HG03521 (cell line): ENCODE measurements at regions not wholly inside any gene's neighbourhood (a gene's known extent, or its start where the extent isn't known, plus 50 kb on each side); places are given as distances from the start of the nearest gene placed in this dataset.
A peak's percentile ranks its signal among the peaks of the same experiment; 100 is the strongest.
"Not testable (repeated sequence)": the region's sequence is repeated elsewhere in the genome, so short reads cannot be mapped to it uniquely, and the experiment has no call there.

Experiments
- ATAC-seq: cut with Tn5 transposase; IDR thresholded peaks from one replicate; pipeline ENCODE4 v1.9.1; 2021; ENCODE audit warnings: mild to moderate bottlenecking, moderate library complexity; ENCODE audit not compliant: unreplicated experiment

GRCh38 chr9:22170556-22170955 lies 161.5 kb upstream of the CDKN2B start:
- ATAC-seq = peak; percentile 15

GRCh38 chr9:22170990-22171670 lies 162.0 kb upstream of the CDKN2B start:
- ATAC-seq = peak; percentile 67

- ATAC-seq = no peak
Observed at GRCh38 chr9:22171691-22172090, 162.6 kb upstream of the CDKN2B start.

DNA sequence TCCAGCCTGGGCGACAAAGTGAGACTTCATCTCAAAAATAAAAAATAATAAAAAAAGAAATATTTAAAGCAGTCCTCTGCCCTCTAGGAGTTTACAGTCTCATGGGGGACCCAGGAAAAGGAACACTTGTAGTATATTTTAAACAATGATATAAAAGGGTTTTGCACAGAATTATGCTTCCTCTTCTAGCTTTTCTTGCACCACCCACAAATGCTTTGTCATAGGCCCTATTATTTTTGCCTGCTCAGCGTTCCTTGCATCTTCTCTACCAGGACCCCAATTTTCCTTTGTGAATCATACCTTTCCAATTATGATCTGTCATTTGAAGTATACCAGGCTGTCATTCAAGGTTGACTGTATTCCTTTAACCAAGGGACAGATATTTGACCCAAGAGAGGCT lies 164.8 kb upstream of the CDKN2B start:
- ATAC-seq = no peak

DNA sequence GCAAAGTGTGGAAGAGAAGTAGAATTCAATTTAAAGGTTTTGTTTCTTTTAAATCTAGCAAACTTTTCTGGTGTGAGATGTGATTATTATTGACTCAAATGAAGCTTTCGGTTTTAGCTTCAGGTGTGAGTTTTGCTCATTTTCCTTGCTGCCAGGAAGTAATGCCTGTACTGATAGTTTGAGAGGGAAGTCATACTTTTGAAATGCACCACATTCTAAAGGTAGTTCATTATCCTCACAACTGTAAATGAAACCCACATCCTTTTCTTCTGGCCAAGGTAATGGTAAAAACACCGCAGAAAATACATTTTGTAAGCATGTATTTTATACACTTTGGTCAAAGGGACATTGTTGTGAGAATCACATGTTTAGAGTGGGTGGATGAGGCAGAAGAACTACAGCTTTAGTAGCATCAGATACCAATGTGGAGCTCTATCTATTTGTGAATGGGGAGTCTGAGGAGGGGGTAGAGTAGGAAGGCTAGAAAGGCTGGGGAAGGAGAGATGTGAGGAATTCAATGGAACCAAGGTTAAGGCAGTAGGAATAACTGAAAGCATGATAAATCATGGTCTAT lies 167.0 kb upstream of the CDKN2B start:
- no peak for ATAC-seq

DNA sequence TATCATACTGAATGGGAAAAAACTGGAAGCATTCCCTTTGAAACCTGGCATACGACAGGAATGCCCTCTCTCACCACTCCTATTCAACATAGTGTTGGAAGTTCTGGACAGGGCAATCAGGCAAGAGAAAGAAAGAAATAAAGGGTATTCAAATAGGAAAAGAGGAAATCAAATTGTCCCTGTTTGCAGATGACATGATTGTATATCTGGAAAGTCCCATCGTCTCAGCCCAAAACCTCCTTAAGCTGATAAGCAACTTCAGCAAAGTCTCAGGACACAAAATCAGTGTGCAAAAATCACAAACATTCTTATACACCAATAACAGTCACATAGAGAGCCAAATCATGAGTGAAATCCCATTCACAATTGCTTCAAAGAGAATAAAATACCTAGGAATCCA lies 171.9 kb upstream of the CDKN2B start:
- not testable (repeated sequence) for ATAC-seq

- no peak for ATAC-seq
Observed at GRCh38 chr9:22189471-22189870, 180.4 kb upstream of the CDKN2B start.

GRCh38 chr9:22197000-22197399 lies 187.9 kb upstream of the CDKN2B start:
- ATAC-seq = peak; percentile 59

DNA sequence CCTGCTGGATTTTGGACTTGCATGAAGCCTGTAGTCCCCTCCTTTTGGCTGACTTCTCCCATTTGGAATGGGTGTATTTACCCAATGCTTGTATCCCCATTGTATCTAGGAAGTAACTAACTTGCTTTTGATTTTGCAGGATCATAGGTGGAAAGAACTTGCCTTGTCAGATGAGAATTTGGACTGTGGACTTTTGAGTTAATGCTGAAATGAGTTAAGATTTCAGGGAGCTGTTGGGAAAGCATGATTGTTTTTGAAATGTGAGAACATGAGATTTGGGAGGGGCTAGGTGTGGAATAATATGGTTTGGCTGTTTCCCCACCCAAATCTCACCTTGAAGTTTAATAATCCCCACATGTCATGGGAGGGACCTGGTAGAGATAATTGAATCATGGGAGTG lies 189.6 kb upstream of the CDKN2B start:
- ATAC-seq = no peak

DNA sequence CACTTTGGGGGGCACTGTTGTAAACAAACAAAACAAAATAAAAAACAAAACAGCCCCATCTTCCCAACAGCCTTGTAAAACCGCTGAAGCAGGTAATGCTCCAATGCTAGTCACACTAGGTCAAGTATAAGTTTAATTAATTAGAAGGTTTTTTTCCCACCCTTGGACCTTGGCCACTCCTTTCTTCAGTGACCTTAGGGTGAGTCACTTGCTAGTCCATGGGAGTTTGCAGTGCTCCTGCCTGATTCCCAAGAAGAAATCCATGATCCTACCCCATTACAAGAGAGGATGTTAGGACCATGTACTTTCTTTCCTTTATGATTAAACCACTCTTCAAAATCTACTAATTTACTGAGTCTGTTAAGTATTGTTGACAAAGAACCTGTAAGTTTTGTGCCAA lies 192.2 kb upstream of the CDKN2B start:
- ATAC-seq = no peak

DNA sequence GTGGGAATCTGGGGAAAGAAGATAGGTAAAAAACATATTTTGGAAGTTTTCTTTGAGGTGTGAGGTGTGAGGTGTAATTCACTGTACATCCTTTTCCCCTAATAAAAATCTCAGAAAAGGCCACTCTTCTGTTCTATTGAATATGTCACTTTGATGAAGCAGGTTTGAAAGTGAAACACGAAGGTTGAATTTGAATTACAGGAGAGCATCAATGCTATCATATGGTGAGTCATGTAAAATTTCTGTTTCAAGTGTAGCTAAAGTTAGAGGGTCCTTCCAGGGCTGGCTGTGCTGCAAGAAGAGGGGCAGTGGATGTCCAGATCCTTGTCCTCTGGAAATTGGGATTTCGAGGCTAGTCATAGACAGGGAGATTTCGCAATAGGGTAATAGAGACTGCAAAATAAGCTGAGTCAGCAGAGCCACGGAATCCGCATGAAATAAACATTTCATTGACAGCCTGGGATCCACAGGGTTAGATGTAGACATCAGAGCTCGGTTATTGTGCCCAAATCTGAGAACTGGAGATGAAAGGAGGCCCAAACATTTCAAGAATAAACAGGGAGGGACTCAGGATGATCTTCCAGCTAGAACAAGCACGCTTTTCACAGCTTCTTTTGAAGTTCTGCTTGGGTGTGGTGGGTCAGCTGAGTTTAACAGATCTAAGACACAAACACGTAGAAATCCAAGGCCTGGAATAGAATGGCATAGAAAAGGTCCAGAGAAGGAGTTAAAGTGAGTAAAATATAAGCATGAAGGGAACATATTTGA lies 194.4 kb upstream of the CDKN2B start:
- ATAC-seq = no peak

GRCh38 chr9:22204240-22204639 lies 195.1 kb upstream of the CDKN2B start:
- no peak for ATAC-seq

DNA sequence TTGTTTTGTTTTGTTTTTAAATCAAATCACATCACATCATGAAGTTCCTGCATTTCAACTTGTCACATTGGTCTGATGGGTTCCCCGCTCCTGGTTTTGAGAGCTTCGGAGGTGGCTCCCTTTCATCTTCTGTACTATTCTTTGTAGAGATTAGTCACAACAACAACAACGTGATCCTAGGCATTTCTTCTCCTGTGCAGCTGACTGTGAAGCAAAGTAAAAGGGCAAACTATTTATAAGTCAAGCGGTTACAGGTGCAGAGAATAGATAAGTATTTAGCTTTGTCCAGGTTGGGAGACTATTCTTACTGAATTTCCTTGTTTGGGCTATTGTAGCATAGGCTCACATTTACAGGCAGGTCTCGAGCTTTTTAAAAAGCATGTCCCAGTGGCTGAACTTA lies 197.7 kb upstream of the CDKN2B start:
- ATAC-seq = no peak

DNA sequence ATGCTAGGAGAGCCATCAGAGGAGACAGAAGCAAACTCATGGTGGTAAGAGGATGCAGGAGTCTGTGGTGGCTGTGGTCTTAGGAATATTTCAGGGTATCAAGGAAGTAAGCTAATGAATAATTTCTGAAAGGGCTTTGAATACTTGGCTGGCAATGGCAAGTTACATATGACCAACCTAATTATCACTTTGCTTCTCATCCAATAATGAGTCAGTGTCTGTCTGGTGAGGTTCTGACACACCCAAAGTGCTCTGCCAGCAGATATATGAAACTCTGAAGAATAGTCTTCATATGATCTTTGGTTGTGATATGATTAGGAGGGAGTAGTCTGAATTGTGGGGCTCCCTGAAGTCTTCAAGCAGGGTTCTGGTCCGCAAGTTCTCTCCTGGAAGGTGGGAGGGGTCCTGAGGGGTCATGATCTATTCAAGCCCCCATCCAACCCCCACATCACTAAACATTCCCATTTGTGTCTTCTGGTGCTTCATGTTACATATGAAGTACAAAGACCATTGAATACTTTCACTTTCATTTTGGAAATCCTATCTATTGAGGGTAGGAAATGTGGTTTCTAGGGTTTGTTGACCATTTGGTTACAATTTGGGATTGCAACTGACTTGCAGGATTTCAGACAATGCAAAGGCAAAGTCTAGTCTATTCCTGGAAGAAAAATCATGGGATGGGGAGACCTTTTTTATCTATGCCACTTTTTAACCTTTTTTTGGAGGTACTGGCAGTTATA lies 199.9 kb upstream of the CDKN2B start:
- peak; percentile 52 for ATAC-seq

GRCh38 chr9:22210262-22210661 lies 201.2 kb upstream of the CDKN2B start:
- ATAC-seq = no peak

DNA sequence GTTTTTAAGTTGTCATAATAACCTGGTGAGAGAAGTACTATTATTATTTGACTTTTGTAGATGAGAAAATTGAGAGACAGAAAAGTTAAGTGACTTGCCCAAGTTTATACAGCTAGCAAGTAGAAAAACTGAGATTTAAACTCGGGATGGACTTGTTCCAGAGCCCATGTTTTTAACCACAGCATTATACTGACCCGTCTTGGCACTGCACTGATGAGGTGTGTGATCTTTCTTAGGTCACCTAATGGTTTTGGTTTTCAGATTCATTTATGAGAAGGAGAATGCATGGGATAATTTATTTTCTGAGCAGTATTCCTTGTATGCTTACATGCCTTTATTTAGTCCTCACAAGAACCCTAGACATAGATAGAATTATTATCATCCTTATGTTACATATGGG lies 201.8 kb upstream of the CDKN2B start:
- ATAC-seq = no peak

GRCh38 chr9:22211588-22212360 lies 202.7 kb upstream of the CDKN2B start:
- ATAC-seq = no peak

- ATAC-seq = no peak
Observed at GRCh38 chr9:22214021-22214420, 204.9 kb upstream of the CDKN2B start.

DNA sequence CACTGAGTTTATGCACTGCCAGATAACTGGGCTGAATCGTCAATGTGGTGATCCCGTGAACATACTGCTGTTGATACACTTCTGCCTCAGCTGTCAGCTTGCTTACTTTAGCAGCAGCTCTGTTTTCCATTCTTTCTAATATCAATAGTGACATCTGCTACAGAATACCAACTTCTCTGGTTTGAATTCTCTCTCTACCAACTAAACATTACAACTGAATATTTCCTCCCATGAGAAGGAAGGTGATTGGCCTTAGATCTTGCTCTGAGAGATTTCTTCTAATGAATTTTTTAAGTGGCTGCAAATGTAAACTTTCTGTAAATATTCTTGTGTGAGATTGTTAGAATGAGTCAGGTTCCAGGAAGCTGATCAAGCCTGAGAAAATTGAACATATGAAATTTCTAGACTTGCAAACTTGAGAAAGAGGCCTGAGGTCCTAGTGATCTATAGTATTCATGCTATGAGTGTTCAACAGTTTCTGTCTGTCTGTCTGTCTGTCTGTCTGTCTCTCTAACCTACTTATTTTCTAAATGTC lies 205.5 kb upstream of the CDKN2B start:
- no peak for ATAC-seq

DNA sequence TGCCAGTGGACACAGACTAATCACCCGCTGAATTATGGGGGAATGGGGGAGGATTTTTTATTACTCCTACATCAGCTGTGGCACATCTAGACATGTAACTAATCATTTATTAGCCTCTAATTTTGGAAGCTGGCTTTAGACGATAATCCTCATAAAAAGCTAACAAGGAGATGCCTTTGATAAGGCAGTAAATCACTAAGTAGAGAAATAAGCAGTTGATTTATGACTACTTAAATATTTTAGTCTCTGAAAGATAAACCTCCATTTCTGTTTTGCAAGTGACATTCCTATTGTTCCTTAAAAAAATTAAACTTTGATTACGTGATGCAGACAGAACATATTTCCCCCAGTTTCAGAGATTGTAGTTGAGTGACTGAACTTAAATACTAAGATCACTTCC lies 206.4 kb upstream of the CDKN2B start:
- no peak for ATAC-seq
